ENCODE measurements at regions not wholly inside any gene's neighbourhood (a gene's known extent, or its start where the extent isn't known, plus 50 kb on each side); places are given as distances from the start of the nearest gene placed in this dataset.

DNA sequence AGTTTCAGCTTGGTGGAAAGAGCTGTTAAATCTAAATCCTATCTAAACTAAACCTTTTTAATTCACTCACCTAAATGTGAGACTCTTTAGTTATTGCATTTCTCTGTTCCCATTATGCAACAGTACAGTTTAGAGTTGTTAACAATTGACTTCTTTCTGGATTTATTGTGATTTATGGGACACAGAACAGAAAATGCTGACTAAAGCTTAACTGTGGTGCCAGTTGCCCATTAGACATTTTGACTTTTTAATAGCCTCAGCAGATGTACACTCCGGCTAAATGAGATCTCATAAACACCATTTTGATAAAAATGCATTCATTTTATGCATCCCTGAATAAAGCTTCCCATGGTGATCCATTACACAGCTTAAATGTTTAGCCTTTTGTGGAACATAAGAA is 356.6 kb downstream of the CASP12 start:
- in situ Hi-C loops (cut with HindIII; ENCODE audit: extremely low pct_ligation_motif_present, low pct_unique_long_range_greater_than_20kb) (no loop called here), intact Hi-C loops (cut with micrococcal nuclease; ENCODE audit: unreplicated experiment) (no loop called here)
- Histone ChIP-seq H3K9ac (ENCODE audit: insufficient read depth, low read depth, low read length) (no peak overlapping the region), H3K27me3 (ENCODE audit: control insufficient read depth in 1 of 2, insufficient read depth in 2 of 2, low read length in 2 of 2) (no peaks in the 10 kb centered on the region), H3K4me3 (replicated peaks in 1 of 3; ENCODE audit: insufficient read depth in 1 of 3, low read depth in 2 of 3, low read length in 3 of 3) (no peak overlapping the region), H3K4me1 (ENCODE audit: insufficient read depth, low read length) (no peaks in the 10 kb centered on the region), H2AFZ (ENCODE audit: low read length) (no peak overlapping the region), H3K79me2 (ENCODE audit: insufficient read depth, low read length) (no peaks in the 10 kb centered on the region), H3K9me3 (ENCODE audit: low read length) (no peaks in the 10 kb centered on the region), H3K27ac (ENCODE audit: extremely low read length, insufficient read depth, low read length) (no peak overlapping the region), H4K20me1 (ENCODE audit: insufficient read depth, low read length) (no peaks in the 10 kb centered on the region), H3K4me2 (ENCODE audit: low read depth, low read length) (no peak overlapping the region), H3K36me3 (replicated peaks in 1 of 2; ENCODE audit: control insufficient read depth in 1 of 2, insufficient read depth in 2 of 2, low read length in 2 of 2) (no peaks in the 10 kb centered on the region)
- ChIA-PET POLR2A (no interaction called here), CTCF (ENCODE audit: low intra/inter-chr PET ratio, low total read pairs) (no interaction called here)
- ATAC-seq (no peak), FAIRE-seq (no peak), DNase-seq (ENCODE audit: low spot score) (no peak)
- BruUV-seq (replicated peaks): no TSS peak
- 8% methylated on average over 1 of the region's 1 CpG for whole genome bisulfite sequencing (ENCODE audit: low lambda C conversion rate)
- TF ChIP-seq MAFF (IDR thresholded peaks at IDR 0.05; ENCODE audit: low read depth, low read length): peak; percentile 85
- peak; percentile 82 to 92 for TF ChIP-seq MAFK (conservative IDR thresholded peaks at IDR 0.05 in 1 of 2, IDR thresholded peaks at IDR 0.05 in 1 of 2; ENCODE audit: low read length in 2 of 2)
- TF ChIP-seq ZNF768 (CRISPR knock-in tag; IDR thresholded peaks at IDR 0.05): no peak
- no peak for TF ChIP-seq LRRFIP1 (CRISPR knock-in tag; conservative IDR thresholded peaks at IDR 0.05)

DNA sequence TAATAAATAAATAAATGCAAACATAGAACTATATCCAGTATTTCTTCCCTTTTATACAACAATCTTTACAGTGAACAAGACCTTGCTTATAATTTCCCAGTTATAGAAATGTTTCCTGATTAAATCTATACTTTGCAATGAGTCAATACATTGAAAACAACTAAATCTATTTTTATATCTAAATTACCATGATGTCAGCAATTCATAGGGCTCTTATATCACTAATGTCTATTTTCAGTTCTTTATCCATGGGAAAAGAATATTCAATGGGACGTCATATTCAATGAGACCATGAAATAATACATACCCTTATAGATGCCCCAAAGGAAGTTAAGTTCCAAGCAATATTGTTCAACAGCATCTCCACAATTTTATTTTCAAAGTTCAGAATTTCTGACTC is 359.9 kb downstream of the CASP12 start:
- in situ Hi-C loops (cut with HindIII; ENCODE audit: extremely low pct_ligation_motif_present, low pct_unique_long_range_greater_than_20kb) (no loop called here), intact Hi-C loops (cut with micrococcal nuclease; ENCODE audit: unreplicated experiment) (no loop called here)
- ATAC-seq (no peak), DNase-seq (ENCODE audit: low spot score) (no peak), FAIRE-seq (no peak)
- ChIA-PET POLR2A (no interaction called here), CTCF (ENCODE audit: low intra/inter-chr PET ratio, low total read pairs) (no interaction called here)
- no peaks in the 10 kb centered on the region for H3K4me1 ChIP-seq (ENCODE audit: insufficient read depth, low read length)
- H3K79me2 ChIP-seq (ENCODE audit: insufficient read depth, low read length): no peaks in the 10 kb centered on the region
- H3K4me2 ChIP-seq (ENCODE audit: low read depth, low read length): no peak overlapping the region
- no peak overlapping the region for H2AFZ ChIP-seq (ENCODE audit: low read length)
- H3K27ac ChIP-seq (ENCODE audit: extremely low read length, insufficient read depth, low read length): no peak overlapping the region
- no peak overlapping the region for H3K9ac ChIP-seq (ENCODE audit: insufficient read depth, low read depth, low read length)
- TF ChIP-seq MAFK (conservative IDR thresholded peaks at IDR 0.05 in 1 of 2, IDR thresholded peaks at IDR 0.05 in 1 of 2; ENCODE audit: low read length in 2 of 2) (peak in 1 of 2 experiments; percentile 71; a peak in 2 of 4 replicates), NFYB (CRISPR knock-in tag; IDR thresholded peaks at IDR 0.05) (no peak), MAFF (IDR thresholded peaks at IDR 0.05; ENCODE audit: low read depth, low read length) (peak; percentile 28; the same call in 1 of the 2 replicates), YEATS2 (CRISPR knock-in tag; IDR thresholded peaks at IDR 0.05; ENCODE audit: borderline replicate concordance) (no peak), SALL2 (CRISPR knock-in tag; IDR thresholded peaks at IDR 0.05) (no peak)
- H3K9me3 ChIP-seq (ENCODE audit: low read length): no peaks in the 10 kb centered on the region
- no peaks in the 10 kb centered on the region for H3K36me3 ChIP-seq (replicated peaks in 1 of 2; ENCODE audit: control insufficient read depth in 1 of 2, insufficient read depth in 2 of 2, low read length in 2 of 2)
- H3K27me3 ChIP-seq (ENCODE audit: control insufficient read depth in 1 of 2, insufficient read depth in 2 of 2, low read length in 2 of 2): no peaks in the 10 kb centered on the region
- no TSS peak for BruUV-seq (replicated peaks)
- 0% methylated on average over 1 of the region's 1 CpG for WGBS (ENCODE audit: low lambda C conversion rate)
- no peak overlapping the region for H3K4me3 ChIP-seq (replicated peaks in 1 of 3; ENCODE audit: insufficient read depth in 1 of 3, low read depth in 2 of 3, low read length in 3 of 3)
- H4K20me1 ChIP-seq (ENCODE audit: insufficient read depth, low read length): no peaks in the 10 kb centered on the region
